ENCODE measurements at regions not wholly inside any gene's neighbourhood (a gene's known extent, or its start where the extent isn't known, plus 50 kb on each side); places are given as distances from the start of the nearest gene placed in this dataset.
"Not testable (repeated sequence)": the region's sequence is repeated elsewhere in the genome, so short reads cannot be mapped to it uniquely, and the experiment has no call there.

DNA sequence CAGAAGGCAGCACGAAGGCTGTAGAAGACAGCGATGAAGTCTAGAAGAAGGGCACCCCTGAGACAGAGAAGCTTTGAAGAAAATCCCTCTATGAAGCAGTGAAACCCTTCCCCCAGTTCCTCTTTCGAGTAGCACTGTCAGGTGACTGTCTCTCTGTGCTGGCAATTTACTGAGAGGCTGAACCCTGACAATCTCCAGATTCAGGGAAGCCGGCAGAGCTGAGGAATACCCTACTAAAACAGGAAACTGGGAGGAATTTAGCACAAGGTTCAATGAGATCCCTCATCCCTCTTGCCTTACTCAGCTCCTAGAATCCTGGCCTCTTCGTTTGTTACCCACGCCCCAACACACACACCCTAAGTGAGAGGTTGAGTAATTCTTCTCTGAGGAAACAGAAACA is 239.7 kb upstream of the NOCT start:
- CTCF ChIA-PET, result no interaction called here
- no peak for DNase-seq (ENCODE audit: low read depth, low spot score)
- Histone ChIP-seq H3K27ac (ENCODE audit: low read depth, low read length) (no peak overlapping the region), H3K9me3 (ENCODE audit: control insufficient read depth, insufficient read depth, low read length) (no peaks in the 10 kb centered on the region), H3K4me3 (ENCODE audit: low read depth, low read length) (no peak overlapping the region), H3K27me3 (ENCODE audit: control insufficient read depth, insufficient read depth, low read length) (no peaks in the 10 kb centered on the region)
- POLR2A ChIA-PET, result no interaction called here
- TF ChIP-seq, protein P1, sequence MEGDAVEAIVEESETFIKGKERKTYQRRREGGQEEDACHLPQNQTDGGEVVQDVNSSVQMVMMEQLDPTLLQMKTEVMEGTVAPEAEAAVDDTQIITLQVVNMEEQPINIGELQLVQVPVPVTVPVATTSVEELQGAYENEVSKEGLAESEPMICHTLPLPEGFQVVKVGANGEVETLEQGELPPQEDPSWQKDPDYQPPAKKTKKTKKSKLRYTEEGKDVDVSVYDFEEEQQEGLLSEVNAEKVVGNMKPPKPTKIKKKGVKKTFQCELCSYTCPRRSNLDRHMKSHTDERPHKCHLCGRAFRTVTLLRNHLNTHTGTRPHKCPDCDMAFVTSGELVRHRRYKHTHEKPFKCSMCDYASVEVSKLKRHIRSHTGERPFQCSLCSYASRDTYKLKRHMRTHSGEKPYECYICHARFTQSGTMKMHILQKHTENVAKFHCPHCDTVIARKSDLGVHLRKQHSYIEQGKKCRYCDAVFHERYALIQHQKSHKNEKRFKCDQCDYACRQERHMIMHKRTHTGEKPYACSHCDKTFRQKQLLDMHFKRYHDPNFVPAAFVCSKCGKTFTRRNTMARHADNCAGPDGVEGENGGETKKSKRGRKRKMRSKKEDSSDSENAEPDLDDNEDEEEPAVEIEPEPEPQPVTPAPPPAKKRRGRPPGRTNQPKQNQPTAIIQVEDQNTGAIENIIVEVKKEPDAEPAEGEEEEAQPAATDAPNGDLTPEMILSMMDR (IDR thresholded peaks at IDR 0.05; ENCODE audit: low read depth, low read length), result no peak

- Histone ChIP-seq H3K27ac (ENCODE audit: low read depth, low read length) (no peak overlapping the region), H3K27me3 (ENCODE audit: control insufficient read depth, insufficient read depth, low read length) (no peaks in the 10 kb centered on the region), H3K4me3 (ENCODE audit: low read depth, low read length) (no peak overlapping the region), H3K9me3 (ENCODE audit: control insufficient read depth, insufficient read depth, low read length) (no peaks in the 10 kb centered on the region)
- ChIA-PET POLR2A (no interaction called here), CTCF (interaction anchor here (0.9 kb wide), 1 partner anchor 96 kb away, joined by 4 read pairs; no protein-coding TSS in a partner anchor)
- DNase-seq (ENCODE audit: low read depth, low spot score), result no peak
- TF ChIP-seq, protein P1 (IDR thresholded peaks at IDR 0.05; ENCODE audit: low read depth, low read length), result no peak
Measured at GRCh38 chr4:138775489-138775888, 240.1 kb upstream of the NOCT start.

DNA sequence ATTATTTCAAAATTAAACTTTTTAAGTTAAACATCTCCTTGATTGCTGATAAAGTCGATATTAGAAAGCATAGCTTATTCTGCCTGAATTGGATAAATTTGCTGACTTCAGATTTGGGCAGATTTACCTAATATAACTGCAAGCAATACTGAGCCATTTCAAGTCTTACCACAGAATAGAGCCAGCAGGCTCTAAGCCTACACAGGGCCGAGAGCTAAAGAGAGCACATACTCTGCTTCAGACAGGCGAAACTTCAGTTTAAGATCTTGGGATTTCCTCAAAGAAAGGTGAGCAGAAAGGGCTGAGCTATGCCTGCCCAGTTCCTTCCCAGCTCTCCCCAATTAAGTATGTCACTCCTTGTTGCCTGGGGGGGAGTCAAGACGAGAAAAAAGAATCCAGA is 240.6 kb upstream of the NOCT start:
- Histone ChIP-seq H3K9me3 (ENCODE audit: control insufficient read depth, insufficient read depth, low read length) (no peaks in the 10 kb centered on the region), H3K27ac (ENCODE audit: low read depth, low read length) (no peak overlapping the region), H3K4me3 (ENCODE audit: low read depth, low read length) (no peak overlapping the region), H3K27me3 (ENCODE audit: control insufficient read depth, insufficient read depth, low read length) (no peaks in the 10 kb centered on the region)
- ChIA-PET POLR2A (no interaction called here), CTCF (interaction anchor here (0.9 kb wide), 1 partner anchor 96 kb away, joined by 4 read pairs; no protein-coding TSS in a partner anchor)
- DNase-seq (ENCODE audit: low read depth, low spot score), result no peak
- TF ChIP-seq, protein P1 (IDR thresholded peaks at IDR 0.05; ENCODE audit: low read depth, low read length), result no peak

DNA sequence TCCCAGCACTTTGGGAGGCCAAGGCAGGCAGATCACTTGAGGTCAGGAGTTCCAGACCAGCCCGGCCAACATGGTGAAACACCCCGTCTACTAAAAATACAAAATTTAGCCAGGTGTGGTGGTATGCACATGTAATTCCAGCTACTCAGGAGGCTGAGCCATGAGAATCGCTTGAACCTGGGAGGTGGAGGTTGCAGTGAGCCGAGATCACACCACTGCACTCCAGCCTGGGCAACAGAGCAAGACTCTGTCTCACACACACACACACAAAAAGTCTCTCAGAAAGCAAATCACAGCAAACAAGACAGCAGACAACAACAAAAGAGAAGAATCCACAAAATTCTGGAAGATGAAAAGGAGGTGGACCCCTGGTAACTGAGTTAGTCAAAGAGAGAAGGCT is 241.5 kb upstream of the NOCT start:
- H3K9me3 ChIP-seq (ENCODE audit: control insufficient read depth, insufficient read depth, low read length); H3K27ac ChIP-seq (ENCODE audit: low read depth, low read length); DNase-seq (ENCODE audit: low read depth, low spot score); POLR2A ChIA-PET; H3K4me3 ChIP-seq (ENCODE audit: low read depth, low read length); H3K27me3 ChIP-seq (ENCODE audit: control insufficient read depth, insufficient read depth, low read length): not testable (repeated sequence)
- CTCF ChIA-PET, result interaction anchor here (1.0 kb wide), 1 partner anchor 15 kb away, joined by 3 read pairs; no protein-coding TSS in a partner anchor

- H3K9me3 ChIP-seq (ENCODE audit: control insufficient read depth, insufficient read depth, low read length), result no peaks in the 10 kb centered on the region
- no peak overlapping the region for H3K27ac ChIP-seq (ENCODE audit: low read depth, low read length)
- ChIA-PET POLR2A (no interaction called here), CTCF (interaction anchor here (1.0 kb wide), 1 partner anchor 14 kb away, joined by 3 read pairs; no protein-coding TSS in a partner anchor)
- TF ChIP-seq, protein P1 (IDR thresholded peaks at IDR 0.05; ENCODE audit: low read depth, low read length), result no peak
- no peak overlapping the region for H3K4me3 ChIP-seq (ENCODE audit: low read depth, low read length)
- no peak for DNase-seq (ENCODE audit: low read depth, low spot score)
- no peaks in the 10 kb centered on the region for H3K27me3 ChIP-seq (ENCODE audit: control insufficient read depth, insufficient read depth, low read length)
Measured at GRCh38 chr4:138773321-138773720, 242.3 kb upstream of the NOCT start.

GRCh38 chr4:138772366-138772765 is 243.2 kb upstream of the NOCT start:
- Histone ChIP-seq H3K27me3 (ENCODE audit: control insufficient read depth, insufficient read depth, low read length) (no peaks in the 10 kb centered on the region), H3K27ac (ENCODE audit: low read depth, low read length) (no peak overlapping the region), H3K9me3 (ENCODE audit: control insufficient read depth, insufficient read depth, low read length) (no peaks in the 10 kb centered on the region), H3K4me3 (ENCODE audit: low read depth, low read length) (no peak overlapping the region)
- CTCF ChIA-PET, result no interaction called here
- TF ChIP-seq, protein P1 (IDR thresholded peaks at IDR 0.05; ENCODE audit: low read depth, low read length), result no peak
- no peak for DNase-seq (ENCODE audit: low read depth, low spot score)
- POLR2A ChIA-PET, result no interaction called here
